Cardiac muscle cell (in vitro differentiated cells and primary cell): ENCODE measurements at regions not wholly inside any gene's neighbourhood (a gene's known extent, or its start where the extent isn't known, plus 50 kb on each side); places are given as distances from the start of the nearest gene placed in this dataset.
"Not testable (repeated sequence)": the region's sequence is repeated elsewhere in the genome, so short reads cannot be mapped to it uniquely, and the experiment has no call there.

Experiments used
- DNase-seq, 2 donors: peaks; one replicate each; pipeline versions ENCODE4 v3.0.0 to v3.0.0-alpha.2; 2010 to 2017; ENCODE audit warnings: low read depth in 1 of 2, low spot score in 1 of 2
- H3K27ac ChIP-seq: fragments of 200-600 bp; sonication (generic); 2 replicates; pipeline ENCODE4 v1.5.1; 2016
- H3K27me3 ChIP-seq: fragments of 200-600 bp; sonication (generic); 2 replicates; pipeline ENCODE4 v1.6.0; 2016; ENCODE audit warnings: control low read depth
- H3K36me3 ChIP-seq: fragments of 200-600 bp; sonication (generic); 2 replicates; pipeline ENCODE4 v1.5.1; 2016; ENCODE audit warnings: control low read depth
- H3K4me1 ChIP-seq: fragments of 200-600 bp; sonication (generic); 2 replicates; pipeline ENCODE4 v1.8.1; 2017; ENCODE audit warnings: low read depth, mild to moderate bottlenecking, mixed run types
- H3K4me3 ChIP-seq: fragments of 200-600 bp; sonication (generic); 2 replicates; pipeline ENCODE4 v1.5.1; 2016; ENCODE audit warnings: mild to moderate bottlenecking
- H3K9me3 ChIP-seq: fragments of 200-600 bp; sonication (generic); 2 replicates; pipeline ENCODE4 v1.5.1; 2017; ENCODE audit warnings: low read depth, mild to moderate bottlenecking, control low read depth
- CTCF ChIP-seq: IDR thresholded peaks from 2 replicates; pipeline ENCODE4 v1.5.1; 2012; ENCODE audit warnings: low read depth, mild to moderate bottlenecking, low read length

GRCh38 chr14:84998216-84998615 is 531.7 kb upstream of the FLRT2 start:
- DNase-seq: no peak
- Histone ChIP-seq H3K27me3 (no peaks in the 10 kb centered on the region), H3K4me3 (no peak overlapping the region), H3K27ac (no peak overlapping the region), H3K9me3 (no peaks in the 10 kb centered on the region), H3K36me3 (no peaks in the 10 kb centered on the region), H3K4me1 (no peaks in the 10 kb centered on the region)
- TF ChIP-seq CTCF: no peak

GRCh38 chr14:85002846-85003245 is 527.1 kb upstream of the FLRT2 start:
- H3K4me1 ChIP-seq: no peaks in the 10 kb centered on the region
- DNase-seq: no peak
- no peaks in the 10 kb centered on the region for H3K36me3 ChIP-seq
- H3K27me3 ChIP-seq: no peaks in the 10 kb centered on the region
- no peaks in the 10 kb centered on the region for H3K9me3 ChIP-seq
- no peak for TF ChIP-seq CTCF
- no peak overlapping the region for H3K4me3 ChIP-seq
- no peak overlapping the region for H3K27ac ChIP-seq

DNA sequence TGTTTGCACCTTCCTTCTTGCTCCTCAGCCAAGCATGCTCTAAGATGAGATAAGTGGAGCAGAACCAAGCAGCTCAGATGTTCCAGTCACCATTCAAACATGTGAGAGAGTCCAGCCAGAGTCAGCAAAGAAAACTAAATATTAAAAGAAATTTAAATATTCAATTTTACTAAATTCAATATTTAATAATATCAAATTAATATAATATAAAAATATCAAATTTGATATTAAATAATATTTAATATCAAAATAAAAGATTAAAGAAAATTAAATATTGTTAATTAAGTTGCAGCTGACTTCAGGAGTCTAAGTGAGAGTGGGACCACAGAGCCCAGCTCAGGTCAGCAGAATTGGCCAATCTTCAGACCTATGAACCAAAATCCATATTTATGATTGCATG is 526.1 kb upstream of the FLRT2 start:
- Histone ChIP-seq H3K4me1 (no peaks in the 10 kb centered on the region), H3K9me3 (no peaks in the 10 kb centered on the region), H3K36me3 (no peaks in the 10 kb centered on the region), H3K27me3 (no peaks in the 10 kb centered on the region), H3K27ac (no peak overlapping the region), H3K4me3 (no peak overlapping the region)
- TF ChIP-seq CTCF: no peak
- no peak for DNase-seq

DNA sequence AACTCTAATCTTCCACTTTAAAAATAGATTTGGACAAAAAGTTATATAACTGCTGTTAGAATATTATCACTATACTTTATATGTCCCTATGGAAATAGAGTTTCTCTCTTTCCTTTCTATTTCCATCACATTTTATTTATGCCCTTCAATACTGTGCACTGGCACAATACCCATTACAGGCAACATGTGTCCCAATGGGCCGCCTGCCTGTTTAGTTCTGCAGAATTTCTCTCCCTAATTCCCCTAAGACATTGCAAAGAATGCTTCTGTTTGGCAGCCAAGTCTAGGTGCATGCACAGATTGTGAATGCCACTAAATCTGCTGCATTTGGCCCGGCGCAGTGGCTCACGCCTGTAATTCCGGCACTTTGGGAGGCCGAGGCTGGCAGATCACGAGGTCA is 520.4 kb upstream of the FLRT2 start:
- Histone ChIP-seq H3K27me3 (no peaks in the 10 kb centered on the region), H3K36me3 (no peaks in the 10 kb centered on the region), H3K27ac (no peak overlapping the region), H3K4me1 (no peaks in the 10 kb centered on the region), H3K9me3 (no peaks in the 10 kb centered on the region), H3K4me3 (no peak overlapping the region)
- no peak for DNase-seq
- no peak for TF ChIP-seq CTCF

DNA sequence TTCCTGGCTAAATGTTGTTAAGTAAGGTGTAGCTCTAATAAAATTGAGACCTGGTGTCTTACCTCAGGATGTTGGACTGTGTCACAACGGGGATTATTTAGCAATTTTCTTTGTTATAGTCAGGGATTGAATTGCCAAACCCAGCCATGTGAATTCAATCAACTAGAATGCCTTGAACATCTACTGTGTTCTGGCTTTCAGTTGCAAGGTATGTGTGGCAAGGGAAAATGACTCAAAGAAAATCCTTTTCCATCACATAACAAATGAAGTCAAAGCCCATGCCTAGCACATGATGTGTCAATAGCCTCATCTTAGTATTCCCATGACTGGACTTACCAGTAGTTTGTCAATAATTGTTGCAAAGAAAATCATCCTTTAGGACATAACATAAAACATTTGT is 519.8 kb upstream of the FLRT2 start:
- H3K27ac ChIP-seq: no peak overlapping the region
- TF ChIP-seq CTCF: no peak

GRCh38 chr14:85016496-85016895 is 513.4 kb upstream of the FLRT2 start:
- Histone ChIP-seq H3K27ac (no peak overlapping the region), H3K9me3 (no peaks in the 10 kb centered on the region), H3K36me3 (no peaks in the 10 kb centered on the region), H3K4me3 (no peak overlapping the region), H3K27me3 (no peaks in the 10 kb centered on the region), H3K4me1 (no peaks in the 10 kb centered on the region)
- no peak for DNase-seq
- no peak for TF ChIP-seq CTCF

More for the DNA sequence above, 519.8 kb upstream of the FLRT2 start:
- no peak for DNase-seq
- H3K4me1 ChIP-seq: no peaks in the 10 kb centered on the region
- no peaks in the 10 kb centered on the region for H3K9me3 ChIP-seq
- H3K4me3 ChIP-seq: no peak overlapping the region
- H3K27me3 ChIP-seq: no peaks in the 10 kb centered on the region
- H3K36me3 ChIP-seq: no peaks in the 10 kb centered on the region

DNA sequence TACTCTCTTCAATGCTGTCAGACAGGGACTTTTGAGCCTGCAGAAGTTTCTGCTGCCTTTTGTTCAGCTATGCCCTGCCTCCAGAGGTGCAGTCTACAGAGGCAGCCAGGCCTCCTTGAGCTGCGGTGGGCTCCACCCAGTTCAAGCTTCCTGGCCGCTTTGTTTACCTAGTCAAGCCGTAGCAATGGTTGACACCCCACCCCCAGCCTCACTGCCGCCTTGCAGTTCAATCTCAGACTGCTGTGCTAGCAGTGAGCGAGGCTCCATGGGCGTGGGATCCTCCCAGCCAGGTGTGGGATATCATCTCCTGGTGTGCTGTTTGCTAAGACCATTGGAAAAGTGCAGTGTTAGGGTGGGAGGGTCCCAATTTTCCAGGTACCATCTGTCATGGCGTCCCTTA is 506.1 kb upstream of the FLRT2 start:
- not testable (repeated sequence) for H3K27ac ChIP-seq, DNase-seq, H3K4me3 ChIP-seq, H3K36me3 ChIP-seq, H3K4me1 ChIP-seq, H3K27me3 ChIP-seq, H3K9me3 ChIP-seq
